Trophoblast cell (in vitro differentiated cells and primary cell): ENCODE measurements at regions not wholly inside any gene's neighbourhood (a gene's known extent, or its start where the extent isn't known, plus 50 kb on each side); places are given as distances from the start of the nearest gene placed in this dataset.

Experiments used
- DNase-seq, 2 donors: peaks; one replicate each; pipeline ENCODE4 v3.0.0-alpha.2; 2016
- H2AFZ ChIP-seq: 2 replicates; pipeline ENCODE4 v1.6.1; 2013; ENCODE audit warnings: low read length, moderate library complexity, mild to moderate bottlenecking; ENCODE audit not compliant: insufficient read depth, poor library complexity
- H2AK5ac ChIP-seq: 2 replicates; pipeline ENCODE4 v1.6.1; 2013; ENCODE audit warnings: mild to moderate bottlenecking, low read length
- H2BK120ac ChIP-seq: 2 replicates; pipeline ENCODE4 v1.6.1; 2013; ENCODE audit warnings: low read length, mild to moderate bottlenecking, moderate library complexity; ENCODE audit not compliant: insufficient read depth, poor library complexity
- H2BK12ac ChIP-seq: 2 replicates; pipeline ENCODE4 v1.6.1; 2013; ENCODE audit warnings: mild to moderate bottlenecking, low read length, moderate library complexity
- H2BK5ac ChIP-seq: 2 replicates; pipeline ENCODE4 v1.6.1; 2013; ENCODE audit warnings: low read length, low read depth, moderate library complexity, mild to moderate bottlenecking; ENCODE audit not compliant: poor library complexity
- H3K14ac ChIP-seq: 2 replicates; pipeline ENCODE4 v1.6.1; 2013; ENCODE audit warnings: mild to moderate bottlenecking, low read length
- H3K18ac ChIP-seq: 2 replicates; pipeline ENCODE4 v1.6.1; 2013; ENCODE audit warnings: mild to moderate bottlenecking, low read length
- H3K23ac ChIP-seq: 2 replicates; pipeline ENCODE4 v1.6.1; 2013; ENCODE audit warnings: low read length
- H3K27ac ChIP-seq: 2 replicates; pipeline ENCODE4 v1.5.1; 2013; ENCODE audit warnings: low read depth, mild to moderate bottlenecking, inconsistent platforms, low read length, moderate library complexity
- H3K27me3 ChIP-seq: 2 replicates; pipeline ENCODE4 v1.6.1; 2013; ENCODE audit warnings: inconsistent platforms, mild to moderate bottlenecking, low read length, moderate library complexity; ENCODE audit not compliant: insufficient read depth
- H3K36me3 ChIP-seq, 2 experiments: 1 replicate in 1 of 2; 2 replicates in 1 of 2; pipeline ENCODE4 v1.6.1; 2013; ENCODE audit warnings: low read length in 2 of 2, mild to moderate bottlenecking in 2 of 2, moderate library complexity in 1 of 2; ENCODE audit not compliant: insufficient read depth in 2 of 2, control insufficient read depth in 1 of 2
- H3K4ac ChIP-seq: 2 replicates; pipeline ENCODE4 v1.6.1; 2013; ENCODE audit warnings: low read depth, mild to moderate bottlenecking, low read length, moderate library complexity
- H3K4me1 ChIP-seq, 2 experiments: 1 replicate in 1 of 2; 2 replicates in 1 of 2; pipeline ENCODE4 v1.6.1; 2013; ENCODE audit warnings: low read length in 2 of 2, mild to moderate bottlenecking in 2 of 2, moderate library complexity in 1 of 2; ENCODE audit not compliant: insufficient read depth in 2 of 2, control insufficient read depth in 1 of 2
- H3K4me2 ChIP-seq: 2 replicates; pipeline ENCODE4 v1.6.1; 2013; ENCODE audit warnings: inconsistent platforms, mild to moderate bottlenecking, low read length, moderate library complexity
- H3K4me3 ChIP-seq: 2 replicates; pipeline ENCODE4 v1.5.1; 2013; ENCODE audit warnings: mild to moderate bottlenecking, low read depth, low read length, inconsistent platforms
- H3K79me1 ChIP-seq: one replicate; pipeline ENCODE4 v1.6.1; 2013; ENCODE audit warnings: low read length
- H3K79me2 ChIP-seq: 2 replicates; pipeline ENCODE4 v1.6.1; 2013; ENCODE audit warnings: low read length, mild to moderate bottlenecking; ENCODE audit not compliant: control insufficient read depth, insufficient read depth, poor library complexity
- H3K9ac ChIP-seq: 2 replicates; pipeline ENCODE4 v1.6.1; 2013; ENCODE audit warnings: mild to moderate bottlenecking, low read length
- H3K9me3 ChIP-seq: 2 replicates; pipeline ENCODE4 v1.6.1; 2013; ENCODE audit warnings: low read depth, mild to moderate bottlenecking, control low read depth, inconsistent platforms, low read length; ENCODE audit not compliant: insufficient read depth
- H4K12ac ChIP-seq: 2 replicates; pipeline ENCODE4 v1.6.1; 2013; ENCODE audit warnings: low read depth, mild to moderate bottlenecking, low read length, moderate library complexity
- H4K8ac ChIP-seq: 2 replicates; pipeline ENCODE4 v1.6.1; 2013; ENCODE audit warnings: low read depth, mild to moderate bottlenecking, low read length, moderate library complexity
- H4K91ac ChIP-seq: one replicate; pipeline ENCODE4 v1.6.1; 2013; ENCODE audit warnings: low read depth, mild to moderate bottlenecking, low read length, moderate library complexity
- WGBS: extraction: QIAGEN DNeasy Blood & Tissue Kit; methylation state at CpG from one replicate; pipeline ENCODE4 v1.1.7; 2013; ENCODE audit warnings: missing lambda C conversion rate; ENCODE audit not compliant: insufficient read length, insufficient coverage; ENCODE audit errors: extremely low coverage; 5-methylcytosine and 5-hydroxymethylcytosine counted together

DNA sequence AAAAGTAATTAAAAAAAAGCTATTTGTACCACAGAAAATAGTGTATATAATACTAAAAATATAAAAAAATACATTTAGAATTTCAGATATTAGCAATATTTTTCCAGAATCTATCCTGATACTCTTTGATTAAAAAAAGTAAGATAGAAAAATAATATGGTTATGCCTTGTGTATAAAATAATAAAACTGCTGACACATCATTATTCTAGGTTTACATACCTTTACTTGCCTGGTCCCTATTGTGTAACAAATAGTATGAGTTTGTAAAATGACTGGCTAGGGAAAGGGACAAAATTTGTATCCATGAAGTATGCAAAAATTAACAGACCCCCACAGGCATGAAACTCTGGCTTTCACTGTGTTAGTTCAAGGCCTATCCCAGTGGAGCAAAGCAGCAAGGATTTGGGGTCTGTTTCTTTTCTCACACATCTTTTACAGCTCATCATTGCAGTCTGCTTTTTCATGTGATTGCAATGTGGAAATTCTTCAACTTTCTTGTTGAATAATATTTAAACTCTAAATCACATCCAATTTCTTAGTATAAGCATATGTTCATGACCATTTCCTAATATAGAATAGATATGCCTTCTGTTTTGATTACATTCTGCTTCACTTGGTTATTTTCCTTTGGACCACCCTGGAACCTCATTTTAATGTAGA is 136.7 kb upstream of the PCDH18 start:
- no peak overlapping the region for H4K12ac ChIP-seq
- H3K4me1 ChIP-seq, result no peaks in the 10 kb centered on the region
- H4K91ac ChIP-seq, result no peak overlapping the region
- no peak overlapping the region for H3K14ac ChIP-seq
- H2BK5ac ChIP-seq, result no peak overlapping the region
- no peak overlapping the region for H3K4me2 ChIP-seq
- H2AK5ac ChIP-seq, result no peak overlapping the region
- H2AFZ ChIP-seq, result no peak overlapping the region
- no peak overlapping the region for H3K18ac ChIP-seq
- no peak overlapping the region for H3K23ac ChIP-seq
- no peak overlapping the region for H4K8ac ChIP-seq
- H3K9ac ChIP-seq, result no peak overlapping the region
- H3K27ac ChIP-seq, result no peak overlapping the region
- no peak overlapping the region for H3K4me3 ChIP-seq
- no peaks in the 10 kb centered on the region for H3K27me3 ChIP-seq
- no peak for DNase-seq
- no peaks in the 10 kb centered on the region for H3K36me3 ChIP-seq
- H2BK12ac ChIP-seq, result no peak overlapping the region
- H3K4ac ChIP-seq, result no peak overlapping the region
- no peaks in the 10 kb centered on the region for H3K9me3 ChIP-seq
- no peaks in the 10 kb centered on the region for H3K79me2 ChIP-seq
- no peak overlapping the region for H2BK120ac ChIP-seq
- no peaks in the 10 kb centered on the region for H3K79me1 ChIP-seq

GRCh38 chr4:137664416-137664815 is 132.1 kb upstream of the PCDH18 start:
- H3K79me2 ChIP-seq, result no peaks in the 10 kb centered on the region
- no peak overlapping the region for H3K18ac ChIP-seq
- no peak overlapping the region for H3K4ac ChIP-seq
- no peak overlapping the region for H3K14ac ChIP-seq
- WGBS, result 100% methylated on average over 1 of the region's 2 CpGs
- H3K9me3 ChIP-seq, result no peaks in the 10 kb centered on the region
- no peak overlapping the region for H3K4me3 ChIP-seq
- no peaks in the 10 kb centered on the region for H3K36me3 ChIP-seq
- no peak overlapping the region for H2BK12ac ChIP-seq
- peaks cover 2% of the 10 kb centered on the region for H3K79me1 ChIP-seq
- no peak overlapping the region for H4K8ac ChIP-seq
- H3K27ac ChIP-seq, result no peak overlapping the region
- H3K9ac ChIP-seq, result no peak overlapping the region
- H2BK120ac ChIP-seq, result no peak overlapping the region
- no peak overlapping the region for H3K23ac ChIP-seq
- no peaks in the 10 kb centered on the region for H3K27me3 ChIP-seq
- H2AK5ac ChIP-seq, result no peak overlapping the region
- no peak for DNase-seq
- no peak overlapping the region for H2BK5ac ChIP-seq
- no peak overlapping the region for H4K91ac ChIP-seq
- no peak overlapping the region for H2AFZ ChIP-seq
- H3K4me1 ChIP-seq, result peaks cover 2 to 4% of the 10 kb centered on the region in 2 experiments
- H3K4me2 ChIP-seq, result no peak overlapping the region
- no peak overlapping the region for H4K12ac ChIP-seq

GRCh38 chr4:137664046-137664387 is 131.7 kb upstream of the PCDH18 start:
- no peak overlapping the region for H3K14ac ChIP-seq
- H2BK5ac ChIP-seq, result no peak overlapping the region
- DNase-seq, result no peak
- no peak overlapping the region for H3K23ac ChIP-seq
- no peak overlapping the region for H3K4ac ChIP-seq
- no peak overlapping the region for H2BK120ac ChIP-seq
- H3K79me1 ChIP-seq, result peaks cover 2% of the 10 kb centered on the region
- no CpG with 5 or more reads among the region's 1 CpG for WGBS
- H3K4me1 ChIP-seq, result peaks cover 2 to 4% of the 10 kb centered on the region in 2 experiments
- no peak overlapping the region for H2AK5ac ChIP-seq
- H3K18ac ChIP-seq, result no peak overlapping the region
- no peaks in the 10 kb centered on the region for H3K79me2 ChIP-seq
- H3K9ac ChIP-seq, result no peak overlapping the region
- no peak overlapping the region for H3K4me3 ChIP-seq
- H2AFZ ChIP-seq, result no peak overlapping the region
- H2BK12ac ChIP-seq, result no peak overlapping the region
- H3K36me3 ChIP-seq, result no peaks in the 10 kb centered on the region
- H4K12ac ChIP-seq, result no peak overlapping the region
- H4K91ac ChIP-seq, result no peak overlapping the region
- H3K4me2 ChIP-seq, result no peak overlapping the region
- H4K8ac ChIP-seq, result no peak overlapping the region
- H3K27ac ChIP-seq, result peak overlapping the region; percentile 52
- no peaks in the 10 kb centered on the region for H3K9me3 ChIP-seq
- H3K27me3 ChIP-seq, result no peaks in the 10 kb centered on the region

GRCh38 chr4:137663251-137664045 is 131.2 kb upstream of the PCDH18 start:
- Histone ChIP-seq H4K12ac (peak overlapping the region; percentile 22), H3K27me3 (no peaks in the 10 kb centered on the region), H3K9me3 (no peaks in the 10 kb centered on the region), H3K14ac (no peak overlapping the region), H2AFZ (no peak overlapping the region), H3K4me3 (no peak overlapping the region), H3K79me1 (peaks cover 2% of the 10 kb centered on the region), H2BK5ac (no peak overlapping the region), H3K23ac (no peak overlapping the region), H3K4ac (no peak overlapping the region), H3K18ac (no peak overlapping the region), H3K36me3 (no peaks in the 10 kb centered on the region), H4K8ac (peak overlapping the region; percentile 4), H3K79me2 (no peaks in the 10 kb centered on the region), H2AK5ac (no peak overlapping the region), H2BK12ac (peak overlapping the region; percentile 15), H3K9ac (no peak overlapping the region), H2BK120ac (no peak overlapping the region), H3K4me2 (no peak overlapping the region), H4K91ac (no peak overlapping the region), H3K27ac (peak overlapping the region; percentile 52), H3K4me1 (peaks cover 2 to 4% of the 10 kb centered on the region in 2 experiments)
- no peak for DNase-seq
- no CpG with 5 or more reads among the region's 5 CpGs for WGBS
